Right lobe of liver (tissue), 6 donors: ENCODE measurements at regions not wholly inside any gene's neighbourhood (a gene's known extent, or its start where the extent isn't known, plus 50 kb on each side); places are given as distances from the start of the nearest gene placed in this dataset.

Experiments used
- ATAC-seq, 4 donors: fragments of 200-7000 bp; cut with Tn5 transposase; one replicate each; pipeline ENCODE4 v1.9.1; 2020; ENCODE audit warnings: mild to moderate bottlenecking in 4 of 4, moderate library complexity in 4 of 4
- DNase-seq, 3 donors: peaks; one replicate each; pipeline ENCODE4 v3.0.0-alpha.2; 2020
- H3K27ac ChIP-seq, 3 donors: fragments of 200-600 bp; one replicate each; pipeline ENCODE4 v1.8.0; 2022
- H3K27me3 ChIP-seq, 2 donors: fragments of 200-600 bp; one replicate each; pipeline ENCODE4 v1.8.0; 2022
- H3K36me3 ChIP-seq, 4 donors: fragments of 200-600 bp; sonication (generic) in 1 of 4; one replicate each; pipeline versions ENCODE4 v1.5.1 to v1.8.0; 2017 to 2022; ENCODE audit warnings: control low read depth in 1 of 4
- H3K4me1 ChIP-seq, 4 donors: fragments of 200-600 bp; sonication (generic) in 1 of 4; one replicate each; pipeline versions ENCODE4 v1.5.1 to v1.8.0; 2017 to 2022; ENCODE audit warnings: control low read depth in 1 of 4
- H3K4me3 ChIP-seq, 3 donors: fragments of 200-600 bp; one replicate each; pipeline ENCODE4 v1.8.0; 2022
- H3K9me3 ChIP-seq, 4 donors: fragments of 200-600 bp; sonication (generic) in 1 of 4; one replicate each; pipeline versions ENCODE4 v1.5.1 to v1.8.0; 2017 to 2022; ENCODE audit warnings: control low read depth in 1 of 4
- CTCF ChIP-seq, 4 donors: fragments of 200-600 bp in 3 of 4; fragments of 450-650 bp in 1 of 4; IDR thresholded peaks; one replicate each; pipeline versions ENCODE4 v1.5.1 to v1.8.0; 2016 to 2022; ENCODE audit warnings: antibody characterized with exemption in 4 of 4, mild to moderate bottlenecking in 2 of 4
- POLR2A ChIP-seq: fragments of 450-650 bp; IDR thresholded peaks from one replicate; pipeline ENCODE4 v1.6.1; 2017; ENCODE audit warnings: antibody characterized with exemption, mild to moderate bottlenecking
- WGBS: methylation state at CpG from one replicate; pipeline ENCODE4 v1.1.6; 2018; ENCODE audit warnings: low coverage, low lambda C conversion rate; ENCODE audit not compliant: insufficient coverage; ENCODE audit errors: missing lambda C conversion rate; 5-methylcytosine and 5-hydroxymethylcytosine counted together
- intact Hi-C, 2 donors: fragments of 100-400 bp; cut with DNase I; formaldehyde crosslinking; loops; one replicate each; pipeline versions ENCODE4 v1.11.2 to v1.14.1; 2022
- donor health status: DM: no; HTN: yes; CAD: no.
- donor health status: DM: no; HTN: no; CAD: no.
- donor health status: DM: no; HTN: no; CAD: no.
- donor health status: DM: no; HTN: yes; CAD: no.
- donor health status: DM: no; HTN: yes; CAD: no.

GRCh38 chr15:61459785-61460707, 230.9 kb upstream of the RORA start:
- peaks cover 0 to 26% (median 9%) of the 10 kb centered on the region in 4 donors for H3K4me1 ChIP-seq
- ATAC-seq = peak; percentile 10 to 72 (median 38)
- DNase-seq = no peak
- no peak for TF ChIP-seq CTCF (IDR thresholded peaks at IDR 0.05)
- TF ChIP-seq POLR2A = peak; percentile 28
- no peaks in the 10 kb centered on the region for H3K9me3 ChIP-seq
- no peaks in the 10 kb centered on the region for H3K36me3 ChIP-seq
- WGBS = 59% methylated on average over 8 of the region's 9 CpGs
- H3K27me3 ChIP-seq = no peaks in the 10 kb centered on the region
- H3K27ac ChIP-seq = no peak overlapping the region
- intact Hi-C loops = no loop called here
- H3K4me3 ChIP-seq = no peak overlapping the region

GRCh38 chr15:61457050-61457733, 228.1 kb upstream of the RORA start:
- Histone ChIP-seq H3K36me3 (no peaks in the 10 kb centered on the region), H3K4me3 (no peak overlapping the region), H3K27ac (peak overlapping the region; percentile 15 to 56 (median 17)), H3K4me1 (peaks cover 0 to 26% (median 9%) of the 10 kb centered on the region in 4 donors), H3K9me3 (no peaks in the 10 kb centered on the region), H3K27me3 (no peaks in the 10 kb centered on the region)
- 44% methylated on average over 4 of the region's 4 CpGs for WGBS
- intact Hi-C loops = no loop called here
- peak; percentile 78 to 92 (median 90) for ATAC-seq
- DNase-seq = no peak
- no peak for TF ChIP-seq POLR2A
- no peak for TF ChIP-seq CTCF (IDR thresholded peaks at IDR 0.05)

- H3K27me3 ChIP-seq = no peaks in the 10 kb centered on the region
- ATAC-seq (no peak), DNase-seq (no peak)
- no peaks in the 10 kb centered on the region for H3K9me3 ChIP-seq
- no peaks in the 10 kb centered on the region for H3K4me1 ChIP-seq
- intact Hi-C loops = no loop called here
- no peak for TF ChIP-seq POLR2A
- H3K36me3 ChIP-seq = no peaks in the 10 kb centered on the region
- no peak overlapping the region for H3K4me3 ChIP-seq
- H3K27ac ChIP-seq = no peak overlapping the region
Observed at GRCh38 chr15:61449186-61449702, 220.1 kb upstream of the RORA start.

GRCh38 chr15:61447981-61448380, 218.9 kb upstream of the RORA start:
- no peak for DNase-seq
- Histone ChIP-seq H3K27me3 (no peaks in the 10 kb centered on the region), H3K27ac (no peak overlapping the region), H3K4me1 (no peaks in the 10 kb centered on the region), H3K4me3 (no peak overlapping the region), H3K9me3 (no peaks in the 10 kb centered on the region), H3K36me3 (no peaks in the 10 kb centered on the region)
- TF ChIP-seq POLR2A (no peak), CTCF (IDR thresholded peaks at IDR 0.05) (no peak)
- WGBS = 84% methylated on average over 3 of the region's 4 CpGs
- ATAC-seq = no peak
- intact Hi-C loops = no loop called here

GRCh38 chr15:61444585-61444984, 215.5 kb upstream of the RORA start:
- no peak for ATAC-seq

More at GRCh38 chr15:61444585-61444984, 215.5 kb upstream of the RORA start:
- Histone ChIP-seq H3K27me3 (no peaks in the 10 kb centered on the region), H3K4me1 (no peaks in the 10 kb centered on the region), H3K27ac (no peak overlapping the region), H3K9me3 (no peaks in the 10 kb centered on the region), H3K36me3 (no peaks in the 10 kb centered on the region), H3K4me3 (no peak overlapping the region)
- no peak for DNase-seq
- WGBS = 65% methylated on average over 2 of the region's 2 CpGs
- TF ChIP-seq POLR2A (no peak), CTCF (IDR thresholded peaks at IDR 0.05) (no peak)
- intact Hi-C loops = no loop called here
